Uterus (tissue), 3 donors: ENCODE measurements at regions not wholly inside any gene's neighbourhood (a gene's known extent, or its start where the extent isn't known, plus 50 kb on each side); places are given as distances from the start of the nearest gene placed in this dataset.
"Not testable (repeated sequence)": the region's sequence is repeated elsewhere in the genome, so short reads cannot be mapped to it uniquely, and the experiment has no call there.

ENCODE experiments used
- DNase-seq, 2 donors: peaks; one replicate each; pipeline ENCODE4 v3.0.0-alpha.2; 2019 to 2020
- H3K27ac ChIP-seq, 2 donors: fragments of 200-600 bp; sonication (generic); 1 replicate in 1 of 2; 2 replicates in 1 of 2; pipeline ENCODE4 v1.5.1; 2016 to 2018
- H3K27me3 ChIP-seq, 2 donors: fragments of 200-600 bp; sonication (generic); one replicate each; pipeline ENCODE4 v1.5.1; 2018 to 2019; ENCODE audit warnings: control low read depth in 1 of 2
- H3K36me3 ChIP-seq, 2 donors: fragments of 200-600 bp; sonication (generic); one replicate each; pipeline ENCODE4 v1.5.1; 2019; ENCODE audit warnings: control low read depth in 1 of 2
- H3K4me1 ChIP-seq, 2 donors: fragments of 200-600 bp; sonication (generic); one replicate each; pipeline ENCODE4 v1.5.1; 2018 to 2019; ENCODE audit warnings: control low read depth in 1 of 2
- H3K4me3 ChIP-seq, 2 donors: fragments of 200-600 bp; sonication (generic); 1 replicate in 1 of 2; 2 replicates in 1 of 2; pipeline ENCODE4 v1.5.1; 2018 to 2019; ENCODE audit warnings: mild to moderate bottlenecking in 1 of 2
- H3K9me3 ChIP-seq, 2 donors: fragments of 200-600 bp; sonication (generic); one replicate each; pipeline ENCODE4 v1.5.1; 2019; ENCODE audit warnings: control low read depth in 1 of 2
- CTCF ChIP-seq, 4 experiments: fragments of 200-600 bp in 2 of 4; fragments of 450-650 bp in 2 of 4; sonication (generic) in 2 of 4; IDR thresholded peaks; one replicate each; pipeline ENCODE4 v1.5.1; 2016 to 2019; ENCODE audit warnings: antibody characterized with exemption in 4 of 4, mild to moderate bottlenecking in 2 of 4, moderate library complexity in 1 of 4
- POLR2A ChIP-seq, 2 donors: fragments of 450-650 bp; IDR thresholded peaks; one replicate each; pipeline ENCODE4 v1.6.1; 2016; ENCODE audit warnings: antibody characterized with exemption in 2 of 2, mild to moderate bottlenecking in 1 of 2, moderate library complexity in 1 of 2
- intact Hi-C: fragments of 100-400 bp; cut with DNase I; formaldehyde crosslinking; loops from one replicate; pipeline ENCODE4 v1.15.1; 2023; ENCODE audit warnings: low total_unique reads
- donor health status: DM: yes; HTN: yes; CAD: no.

- intact Hi-C loops: no loop called here
- no peak for DNase-seq
- Histone ChIP-seq H3K27me3 (no peaks in the 10 kb centered on the region), H3K4me3 (no peak overlapping the region), H3K9me3 (no peaks in the 10 kb centered on the region), H3K27ac (no peak overlapping the region), H3K4me1 (no peaks in the 10 kb centered on the region), H3K36me3 (no peaks in the 10 kb centered on the region)
- TF ChIP-seq CTCF (IDR thresholded peaks at IDR 0.05) (no peak), POLR2A (IDR thresholded peaks at IDR 0.05) (no peak)
These were observed 150.3 kb upstream of the LCORL start for GRCh38 chr4:18171896-18172295.

- no peaks in the 10 kb centered on the region for H3K27me3 ChIP-seq
- no peak overlapping the region for H3K4me3 ChIP-seq
- H3K4me1 ChIP-seq: no peaks in the 10 kb centered on the region
- H3K36me3 ChIP-seq: no peaks in the 10 kb centered on the region
- DNase-seq: no peak
- TF ChIP-seq POLR2A (IDR thresholded peaks at IDR 0.05) (no peak), CTCF (IDR thresholded peaks at IDR 0.05) (no peak)
- H3K27ac ChIP-seq: no peak overlapping the region
- intact Hi-C loops: no loop called here
- no peaks in the 10 kb centered on the region for H3K9me3 ChIP-seq
These were observed 146.3 kb upstream of the LCORL start for GRCh38 chr4:18167831-18168230.

- Histone ChIP-seq H3K4me3 (no peak overlapping the region), H3K27me3 (no peaks in the 10 kb centered on the region), H3K36me3 (no peaks in the 10 kb centered on the region), H3K27ac (no peak overlapping the region), H3K4me1 (no peaks in the 10 kb centered on the region), H3K9me3 (no peaks in the 10 kb centered on the region)
- TF ChIP-seq CTCF (IDR thresholded peaks at IDR 0.05): no peak
- no peak for TF ChIP-seq POLR2A (IDR thresholded peaks at IDR 0.05)
- intact Hi-C loops: no loop called here
- DNase-seq: no peak
These were observed 145.4 kb upstream of the LCORL start for GRCh38 chr4:18166925-18167324.

GRCh38 chr4:18162453-18162852 is 140.9 kb upstream of the LCORL start:
- H3K27ac ChIP-seq: no peak overlapping the region
- no peak overlapping the region for H3K4me3 ChIP-seq
- H3K9me3 ChIP-seq: no peaks in the 10 kb centered on the region
- H3K36me3 ChIP-seq: no peaks in the 10 kb centered on the region
- no peaks in the 10 kb centered on the region for H3K27me3 ChIP-seq
- no peak for DNase-seq
- intact Hi-C loops: no loop called here
- H3K4me1 ChIP-seq: no peaks in the 10 kb centered on the region
- TF ChIP-seq POLR2A (IDR thresholded peaks at IDR 0.05) (no peak), CTCF (IDR thresholded peaks at IDR 0.05) (no peak)

GRCh38 chr4:18159117-18159912 is 137.8 kb upstream of the LCORL start:
- DNase-seq, intact Hi-C loops: not testable (repeated sequence)

More at GRCh38 chr4:18159117-18159912, 137.8 kb upstream of the LCORL start:
- not testable (repeated sequence) for H3K36me3 ChIP-seq, H3K9me3 ChIP-seq, H3K27ac ChIP-seq, H3K4me3 ChIP-seq, H3K4me1 ChIP-seq, H3K27me3 ChIP-seq
